ENCODE measurements at regions not wholly inside any gene's neighbourhood (a gene's known extent, or its start where the extent isn't known, plus 50 kb on each side); places are given as distances from the start of the nearest gene placed in this dataset.
"Not testable (repeated sequence)": the region's sequence is repeated elsewhere in the genome, so short reads cannot be mapped to it uniquely, and the experiment has no call there.

DNA sequence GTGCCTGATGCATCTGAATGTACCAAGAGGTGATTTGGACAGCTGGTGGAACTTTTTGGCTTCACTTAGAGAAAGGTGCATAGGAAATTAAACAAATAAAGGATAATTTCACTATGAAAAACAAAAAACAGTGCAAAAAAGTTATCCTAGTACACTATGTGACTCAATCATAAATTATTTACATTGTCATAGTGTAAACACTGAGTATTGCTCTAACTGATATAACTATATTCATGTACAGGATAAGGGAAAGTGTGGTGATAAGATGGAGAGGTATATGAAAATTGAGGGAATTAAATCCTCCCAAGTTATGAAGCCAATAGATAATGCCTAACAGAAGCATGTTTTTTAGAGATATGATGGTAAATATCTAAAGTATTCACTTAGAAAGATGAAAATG lies 50.2 kb upstream of the CPNE4 start:
- Mint-ChIP-seq H3K9me3 (no peaks in the 10 kb centered on the region), H3K4me1 (ENCODE audit: low read depth) (no peaks in the 10 kb centered on the region), H3K36me3 (ENCODE audit: insufficient read depth in 2 of 2) (no peaks in the 10 kb centered on the region), H3K27me3 (ENCODE audit: low read depth) (peaks cover 5% of the 10 kb centered on the region), H3K4me3 (no peak overlapping the region), H3K27ac (no peak overlapping the region)
- no peak for ATAC-seq (replicated peaks in 1 of 2)
- no peak for DNase-seq

DNA sequence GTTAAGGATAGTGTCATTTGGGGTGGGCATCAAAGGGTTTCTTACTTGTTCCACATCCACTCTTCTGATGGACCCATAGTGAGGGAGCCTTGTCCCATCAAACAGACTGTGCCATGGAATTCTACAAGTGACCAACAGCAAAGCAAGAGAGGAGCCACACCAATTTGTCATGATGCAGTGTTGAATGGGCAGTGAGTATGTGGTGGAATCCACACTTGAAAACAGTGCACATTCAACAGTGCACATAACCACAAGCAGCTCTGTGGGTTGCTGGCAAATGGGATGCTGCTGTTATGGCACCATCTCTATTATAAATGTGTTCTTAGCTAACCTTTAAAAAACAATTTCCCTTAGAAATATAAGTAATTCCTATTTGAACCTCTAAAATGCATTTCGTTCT lies 52.5 kb upstream of the CPNE4 start:
- H3K27me3 Mint-ChIP-seq (ENCODE audit: low read depth), result peaks cover 5% of the 10 kb centered on the region
- no peaks in the 10 kb centered on the region for H3K4me1 Mint-ChIP-seq (ENCODE audit: low read depth)
- H3K36me3 Mint-ChIP-seq (ENCODE audit: insufficient read depth in 2 of 2), result no peaks in the 10 kb centered on the region
- DNase-seq (no peak), ATAC-seq (replicated peaks in 1 of 2) (no peak)
- no peak overlapping the region for H3K4me3 Mint-ChIP-seq
- no peaks in the 10 kb centered on the region for H3K9me3 Mint-ChIP-seq
- no peak overlapping the region for H3K27ac Mint-ChIP-seq

- Mint-ChIP-seq H3K27me3 (ENCODE audit: low read depth) (peaks cover 5% of the 10 kb centered on the region), H3K9me3 (no peaks in the 10 kb centered on the region), H3K36me3 (ENCODE audit: insufficient read depth in 2 of 2) (no peaks in the 10 kb centered on the region), H3K27ac (no peak overlapping the region), H3K4me1 (ENCODE audit: low read depth) (no peaks in the 10 kb centered on the region), H3K4me3 (no peak overlapping the region)
- ATAC-seq (replicated peaks in 1 of 2) (no peak), DNase-seq (no peak)
These were observed 53.5 kb upstream of the CPNE4 start for GRCh38 chr3:132088291-132088690.

DNA sequence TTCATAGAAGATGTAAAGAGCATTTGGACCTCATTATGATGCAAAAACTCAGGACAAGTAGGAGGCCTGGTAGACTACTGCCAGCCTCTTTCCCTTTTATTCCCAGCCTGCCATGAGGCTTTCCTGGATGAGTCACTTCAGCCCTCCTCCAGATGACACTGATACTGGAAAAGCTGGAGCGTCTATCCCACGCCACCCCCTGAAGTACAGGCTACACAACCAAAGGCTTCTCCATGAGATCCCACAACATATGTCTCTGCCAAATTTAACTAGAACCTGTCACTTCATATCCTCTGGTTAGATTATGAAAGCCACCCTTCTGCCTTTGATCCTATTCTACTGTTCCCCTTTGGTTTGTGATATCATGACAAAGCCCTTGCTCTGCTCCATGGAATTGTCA lies 56.1 kb upstream of the CPNE4 start:
- no peak for DNase-seq
- ATAC-seq (replicated peaks in 1 of 2), result no peak
- Mint-ChIP-seq H3K4me1 (ENCODE audit: low read depth) (no peaks in the 10 kb centered on the region), H3K27me3 (ENCODE audit: low read depth) (no peaks in the 10 kb centered on the region), H3K9me3 (no peaks in the 10 kb centered on the region), H3K36me3 (ENCODE audit: insufficient read depth in 2 of 2) (no peaks in the 10 kb centered on the region), H3K4me3 (no peak overlapping the region), H3K27ac (no peak overlapping the region)

DNA sequence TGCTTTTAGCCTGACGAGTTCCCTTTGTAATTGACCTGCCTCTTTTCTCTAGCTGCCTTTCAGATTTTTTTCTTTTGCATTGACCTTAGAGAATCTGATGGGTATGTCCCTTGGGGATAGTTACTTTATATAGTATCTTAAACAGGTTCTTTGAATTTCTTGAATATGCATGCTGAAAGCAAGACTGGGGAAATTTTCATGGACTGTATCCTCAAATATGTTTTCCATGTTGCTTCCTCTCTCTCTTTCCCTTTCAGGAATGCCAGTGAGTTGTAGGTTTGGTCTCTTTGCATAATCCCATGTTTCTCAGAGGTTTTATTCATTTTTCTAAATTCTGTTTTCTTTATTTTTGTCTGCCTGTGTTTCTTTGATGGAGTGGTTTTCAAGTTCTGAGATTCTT lies 81.8 kb upstream of the CPNE4 start:
- Mint-ChIP-seq H3K36me3 (ENCODE audit: insufficient read depth in 2 of 2) (no peaks in the 10 kb centered on the region), H3K9me3 (peaks cover 0 to 6% of the 10 kb centered on the region in 2 donors), H3K4me1 (ENCODE audit: low read depth) (no peaks in the 10 kb centered on the region), H3K4me3 (no peak overlapping the region), H3K27ac (no peak overlapping the region), H3K27me3 (ENCODE audit: low read depth) (no peaks in the 10 kb centered on the region)
- DNase-seq, result no peak
- no peak for ATAC-seq (replicated peaks in 1 of 2)

- H3K36me3 Mint-ChIP-seq (ENCODE audit: insufficient read depth in 2 of 2), result no peaks in the 10 kb centered on the region
These were observed 82.8 kb upstream of the CPNE4 start for GRCh38 chr3:132117642-132118041.

DNA sequence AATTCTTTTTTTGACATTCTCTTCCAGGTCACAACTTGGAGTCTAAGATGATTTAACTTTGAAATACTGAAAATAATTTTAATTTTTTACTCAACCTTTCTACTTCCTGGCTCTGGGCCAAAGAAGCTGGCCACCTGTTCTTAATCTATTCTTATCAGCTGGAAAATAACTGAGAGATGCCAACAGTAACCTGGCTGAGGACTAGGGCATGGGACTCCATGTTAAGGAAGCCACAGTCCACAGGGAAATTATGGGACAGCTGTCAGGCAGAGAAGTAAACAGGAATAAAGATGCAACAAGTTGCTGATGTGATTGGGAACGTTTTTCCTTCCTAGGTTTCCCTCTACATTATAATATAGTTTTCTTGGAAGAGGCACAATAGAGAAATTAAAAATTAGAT lies 84.7 kb upstream of the CPNE4 start:
- peaks cover 7% of the 10 kb centered on the region for H3K27me3 Mint-ChIP-seq (ENCODE audit: low read depth)
- no peak overlapping the region for H3K4me3 Mint-ChIP-seq
- no peak for ATAC-seq (replicated peaks in 1 of 2)
- no peak overlapping the region for H3K27ac Mint-ChIP-seq
- no peaks in the 10 kb centered on the region for H3K36me3 Mint-ChIP-seq (ENCODE audit: insufficient read depth in 2 of 2)
- H3K4me1 Mint-ChIP-seq (ENCODE audit: low read depth), result no peaks in the 10 kb centered on the region
- no peak for DNase-seq
- peaks cover 0 to 5% of the 10 kb centered on the region in 2 donors for H3K9me3 Mint-ChIP-seq

More at GRCh38 chr3:132117642-132118041, 82.8 kb upstream of the CPNE4 start:
- H3K27me3 Mint-ChIP-seq (ENCODE audit: low read depth), result peaks cover 5% of the 10 kb centered on the region
- H3K4me1 Mint-ChIP-seq (ENCODE audit: low read depth), result no peaks in the 10 kb centered on the region
- H3K9me3 Mint-ChIP-seq, result peaks cover 0 to 7% of the 10 kb centered on the region in 2 donors
- ATAC-seq (replicated peaks in 1 of 2) (no peak), DNase-seq (no peak)
- no peak overlapping the region for H3K27ac Mint-ChIP-seq
- H3K4me3 Mint-ChIP-seq, result no peak overlapping the region

DNA sequence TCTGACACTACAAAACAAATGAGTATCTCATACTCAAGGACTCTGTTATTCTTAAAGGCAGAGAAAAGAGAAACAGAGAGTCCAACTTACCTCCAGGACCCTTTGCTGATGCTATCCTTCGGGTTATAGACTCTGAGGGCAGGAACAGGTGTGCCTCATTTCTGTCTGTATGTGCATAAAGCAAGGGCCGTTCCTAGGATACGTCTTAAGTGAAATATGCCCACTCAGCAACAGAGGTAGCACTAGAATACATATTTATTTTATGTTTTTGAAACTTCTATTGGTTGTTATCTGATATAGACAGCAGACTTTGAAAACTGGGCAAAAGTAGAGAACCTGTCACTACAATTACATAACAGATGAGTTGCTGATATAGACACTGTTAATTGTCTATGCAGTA lies 89.3 kb upstream of the CPNE4 start:
- H3K4me3 Mint-ChIP-seq, result no peak overlapping the region
- peaks cover 7% of the 10 kb centered on the region for H3K27me3 Mint-ChIP-seq (ENCODE audit: low read depth)

DNA sequence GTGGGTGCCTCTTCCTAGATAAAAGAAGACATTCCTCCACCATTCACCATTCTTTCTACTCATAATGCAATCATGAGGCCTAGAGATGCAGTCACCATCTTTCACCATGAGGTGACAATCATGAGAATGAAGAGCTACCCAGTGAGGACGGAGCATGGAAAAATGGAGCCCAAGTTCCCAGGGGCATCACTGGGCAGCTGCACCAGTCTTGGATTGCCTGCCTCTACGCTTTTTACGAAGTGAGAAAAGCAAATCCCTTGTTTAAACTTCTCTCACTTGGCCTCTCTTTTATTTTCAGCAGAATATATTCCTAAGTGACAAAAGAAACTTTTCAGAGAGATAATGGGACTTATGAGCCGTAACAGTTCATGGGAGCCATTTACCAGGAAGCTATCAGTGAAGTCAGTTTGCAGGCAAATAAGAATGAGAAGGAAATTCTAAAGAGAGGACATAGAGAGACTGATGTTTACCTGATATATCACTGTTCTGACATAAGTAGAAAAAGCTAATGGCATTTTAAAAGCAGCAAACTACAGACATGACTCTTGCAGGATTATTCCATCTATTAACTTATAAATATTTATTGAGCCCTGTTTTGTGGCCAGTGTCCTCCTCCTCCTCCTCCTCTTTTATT lies 90.0 kb upstream of the CPNE4 start:
- no peak overlapping the region for H3K4me3 Mint-ChIP-seq
- ATAC-seq (replicated peaks in 1 of 2) (no peak), DNase-seq (no peak)
- peaks cover 7% of the 10 kb centered on the region for H3K27me3 Mint-ChIP-seq (ENCODE audit: low read depth)
- H3K9me3 Mint-ChIP-seq, result peaks cover 0 to 5% of the 10 kb centered on the region in 2 donors
- H3K36me3 Mint-ChIP-seq (ENCODE audit: insufficient read depth in 2 of 2), result no peaks in the 10 kb centered on the region
- H3K27ac Mint-ChIP-seq, result no peak overlapping the region
- no peaks in the 10 kb centered on the region for H3K4me1 Mint-ChIP-seq (ENCODE audit: low read depth)

More for the DNA sequence above, 89.3 kb upstream of the CPNE4 start:
- Mint-ChIP-seq H3K27ac (no peak overlapping the region), H3K4me1 (ENCODE audit: low read depth) (no peaks in the 10 kb centered on the region), H3K36me3 (ENCODE audit: insufficient read depth in 2 of 2) (no peaks in the 10 kb centered on the region), H3K9me3 (peaks cover 0 to 5% of the 10 kb centered on the region in 2 donors)
- ATAC-seq (replicated peaks in 1 of 2) (no peak), DNase-seq (no peak)

DNA sequence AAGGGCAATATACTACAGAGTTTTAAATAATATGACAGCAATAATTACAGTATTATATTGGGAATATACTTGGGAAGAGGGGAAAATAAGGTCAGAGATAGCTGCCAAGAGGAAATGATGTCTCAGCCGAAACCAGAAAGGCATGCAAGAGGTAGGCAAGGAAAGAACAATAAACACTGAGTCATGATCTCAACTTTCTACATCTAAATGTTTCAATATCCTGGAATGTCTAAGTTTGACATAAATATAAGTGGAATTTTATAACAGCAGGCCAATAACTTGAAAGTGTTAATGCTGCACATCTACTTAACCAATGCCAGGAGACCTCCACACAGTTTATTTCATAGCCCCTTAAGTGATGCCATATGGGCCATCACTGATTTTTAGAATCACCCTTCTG lies 99.8 kb upstream of the CPNE4 start:
- no peak overlapping the region for H3K4me3 Mint-ChIP-seq
- ATAC-seq (replicated peaks in 1 of 2), result no peak
- H3K4me1 Mint-ChIP-seq (ENCODE audit: low read depth), result no peaks in the 10 kb centered on the region
- peaks cover 5% of the 10 kb centered on the region for H3K27me3 Mint-ChIP-seq (ENCODE audit: low read depth)
- peaks cover 0 to 2% of the 10 kb centered on the region in 2 donors for H3K9me3 Mint-ChIP-seq
- DNase-seq, result no peak
- H3K27ac Mint-ChIP-seq, result no peak overlapping the region
- no peaks in the 10 kb centered on the region for H3K36me3 Mint-ChIP-seq (ENCODE audit: insufficient read depth in 2 of 2)

DNA sequence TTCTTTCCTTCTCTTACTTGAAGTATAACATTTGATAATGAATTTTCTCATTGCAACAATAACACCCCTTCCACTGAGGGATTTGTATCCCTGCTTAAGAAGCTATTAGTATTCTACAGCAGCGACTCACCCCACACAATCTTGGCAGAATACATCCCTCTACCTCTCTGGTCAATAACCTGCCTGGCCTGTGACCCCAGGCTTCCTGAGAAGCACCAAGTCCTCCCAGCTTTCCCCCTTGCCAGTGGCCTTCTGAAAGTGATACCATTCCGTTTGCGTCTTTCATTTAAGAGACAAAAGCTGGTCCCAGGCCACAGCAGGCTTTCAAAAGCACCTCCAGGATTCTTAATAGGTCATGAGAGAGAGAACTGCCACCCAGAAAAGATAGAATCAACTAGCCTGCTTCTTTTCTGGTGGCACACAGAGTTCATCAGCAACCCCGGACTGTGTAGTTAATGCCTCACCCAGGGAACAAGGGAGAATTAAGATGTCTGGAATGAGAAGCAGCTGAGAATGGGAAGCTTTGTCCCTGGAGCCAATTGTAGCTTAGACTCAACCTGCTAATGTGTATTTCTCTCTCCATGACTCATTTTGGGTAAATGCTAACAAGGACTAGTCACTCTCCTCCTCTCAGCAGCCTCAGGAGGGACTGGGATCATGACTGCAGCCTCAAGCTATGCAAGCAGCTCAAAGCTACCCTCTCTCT lies 101.0 kb upstream of the CPNE4 start:
- Mint-ChIP-seq H3K4me1 (ENCODE audit: low read depth) (no peaks in the 10 kb centered on the region), H3K4me3 (no peak overlapping the region), H3K9me3 (peaks cover 2% of the 10 kb centered on the region in 2 donors), H3K27me3 (ENCODE audit: low read depth) (peaks cover 5% of the 10 kb centered on the region), H3K27ac (no peak overlapping the region), H3K36me3 (ENCODE audit: insufficient read depth in 2 of 2) (no peaks in the 10 kb centered on the region)
- ATAC-seq (replicated peaks in 1 of 2) (no peak), DNase-seq (no peak)

GRCh38 chr3:132136334-132136716 lies 101.5 kb upstream of the CPNE4 start:
- Mint-ChIP-seq H3K36me3 (ENCODE audit: insufficient read depth in 2 of 2) (no peaks in the 10 kb centered on the region), H3K9me3 (peaks cover 2% of the 10 kb centered on the region in 2 donors), H3K27me3 (ENCODE audit: low read depth) (peaks cover 5% of the 10 kb centered on the region), H3K4me1 (ENCODE audit: low read depth) (no peaks in the 10 kb centered on the region), H3K27ac (no peak overlapping the region), H3K4me3 (no peak overlapping the region)
- DNase-seq (no peak), ATAC-seq (replicated peaks in 1 of 2) (no peak)

DNA sequence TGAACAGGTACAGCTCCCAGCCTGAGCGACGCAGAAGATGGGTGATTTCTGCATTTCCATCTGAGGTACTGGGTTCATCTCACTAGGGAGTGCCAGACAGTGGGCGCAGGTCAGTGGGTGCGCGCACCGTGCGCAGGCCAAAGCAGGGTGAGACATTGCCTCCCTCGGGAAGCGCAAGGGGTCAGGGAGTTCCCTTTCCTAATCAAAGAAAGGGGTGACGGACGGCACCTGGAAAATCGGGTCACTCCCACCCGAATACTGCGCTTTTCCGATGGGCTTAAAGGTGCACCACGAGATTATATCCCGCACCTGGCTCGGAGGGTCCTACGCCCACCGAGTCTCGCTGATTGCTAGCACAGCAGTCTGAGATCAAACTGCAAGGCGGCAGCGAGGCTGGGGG lies 102.1 kb upstream of the CPNE4 start:
- not testable (repeated sequence) for DNase-seq; H3K4me3 Mint-ChIP-seq; H3K27ac Mint-ChIP-seq; H3K36me3 Mint-ChIP-seq (ENCODE audit: insufficient read depth in 2 of 2); H3K4me1 Mint-ChIP-seq (ENCODE audit: low read depth); H3K9me3 Mint-ChIP-seq; ATAC-seq (replicated peaks in 1 of 2); H3K27me3 Mint-ChIP-seq (ENCODE audit: low read depth)

DNA sequence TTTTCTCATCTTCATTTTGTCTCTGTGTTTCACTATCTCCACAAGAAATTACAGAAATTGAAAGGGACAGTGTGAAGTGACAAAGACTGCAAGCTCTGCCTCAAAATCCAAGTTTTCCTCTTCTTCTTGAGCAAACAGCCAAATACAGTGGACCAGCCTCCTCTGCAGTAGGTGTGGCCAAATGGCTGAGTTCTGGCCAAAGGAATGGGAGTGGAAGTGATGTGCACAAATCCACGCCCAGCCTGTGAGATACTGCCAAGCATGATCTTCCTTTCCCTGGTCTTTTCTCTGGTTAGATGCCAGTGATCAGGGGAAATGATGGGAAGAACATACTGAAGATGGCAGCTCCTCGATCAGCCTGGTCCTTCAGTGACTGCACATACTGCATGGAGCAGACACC lies 111.0 kb upstream of the CPNE4 start:
- Mint-ChIP-seq H3K36me3 (ENCODE audit: insufficient read depth in 2 of 2) (no peaks in the 10 kb centered on the region), H3K27ac (no peak overlapping the region), H3K4me1 (ENCODE audit: low read depth) (no peaks in the 10 kb centered on the region), H3K27me3 (ENCODE audit: low read depth) (peaks cover 5% of the 10 kb centered on the region), H3K4me3 (no peak overlapping the region), H3K9me3 (no peaks in the 10 kb centered on the region)
- DNase-seq (no peak), ATAC-seq (replicated peaks in 1 of 2) (no peak)
